ENCODE measurements at regions not wholly inside any gene's neighbourhood (a gene's known extent, or its start where the extent isn't known, plus 50 kb on each side); places are given as distances from the start of the nearest gene placed in this dataset.

- TF ChIP-seq EZH2 (IDR thresholded peaks at IDR 0.05; ENCODE audit: insufficient read depth, poor library complexity, severe bottlenecking): no peak
- no peak for TF ChIP-seq EZH2phosphoT487 (IDR thresholded peaks at IDR 0.05; ENCODE audit: insufficient read depth, low read depth)
Observed at GRCh38 chr22:49240016-49240380, 587.7 kb downstream of the BRD1 start.
